Ureter (tissue), 1 donor: ENCODE measurements at regions not wholly inside any gene's neighbourhood (a gene's known extent, or its start where the extent isn't known, plus 50 kb on each side); places are given as distances from the start of the nearest gene placed in this dataset.
A peak's percentile ranks its signal among the peaks of the same experiment; 100 is the strongest.

Experiments
- DNase-seq: peaks from one replicate; pipeline ENCODE4 v3.0.0-alpha.2; 2020; ENCODE audit warnings: low spot score
- donor health status: DM: yes; HTN: yes; CAD: no.

DNA sequence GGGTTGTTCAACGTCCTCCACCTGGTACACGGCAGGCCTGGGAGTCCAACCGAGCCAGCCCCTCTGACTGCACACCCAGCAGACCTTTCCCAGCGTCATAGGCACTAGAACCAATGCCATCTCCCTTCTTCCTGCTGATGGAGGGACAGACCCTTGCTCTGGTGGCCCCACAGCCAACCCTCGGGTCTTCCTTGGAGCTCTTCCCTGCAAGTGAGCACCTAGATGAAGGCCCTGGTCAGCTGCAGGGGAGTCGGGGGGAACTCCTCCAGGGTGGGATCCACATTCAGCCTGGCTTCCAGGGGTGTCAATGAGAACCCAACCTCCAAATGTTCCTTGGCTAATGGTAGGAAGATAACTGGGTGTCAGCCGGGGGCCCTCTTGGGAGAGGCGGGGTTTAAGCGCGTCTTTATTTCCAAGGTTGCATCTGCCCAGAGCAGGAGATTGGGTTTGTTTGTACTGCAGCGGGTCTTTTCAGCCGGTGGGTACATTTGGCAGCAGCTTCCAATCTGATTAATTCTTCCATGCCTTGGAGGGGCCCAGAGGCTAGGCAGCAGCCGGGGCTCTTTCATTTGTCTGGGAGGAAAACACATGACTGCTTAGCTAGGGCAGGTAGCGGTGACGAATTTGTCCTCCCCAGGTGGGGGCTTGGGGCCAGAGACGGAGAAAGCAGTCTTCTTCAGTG, 56.0 kb upstream of the SHISAL1 start:
- DNase-seq: no peak

DNA sequence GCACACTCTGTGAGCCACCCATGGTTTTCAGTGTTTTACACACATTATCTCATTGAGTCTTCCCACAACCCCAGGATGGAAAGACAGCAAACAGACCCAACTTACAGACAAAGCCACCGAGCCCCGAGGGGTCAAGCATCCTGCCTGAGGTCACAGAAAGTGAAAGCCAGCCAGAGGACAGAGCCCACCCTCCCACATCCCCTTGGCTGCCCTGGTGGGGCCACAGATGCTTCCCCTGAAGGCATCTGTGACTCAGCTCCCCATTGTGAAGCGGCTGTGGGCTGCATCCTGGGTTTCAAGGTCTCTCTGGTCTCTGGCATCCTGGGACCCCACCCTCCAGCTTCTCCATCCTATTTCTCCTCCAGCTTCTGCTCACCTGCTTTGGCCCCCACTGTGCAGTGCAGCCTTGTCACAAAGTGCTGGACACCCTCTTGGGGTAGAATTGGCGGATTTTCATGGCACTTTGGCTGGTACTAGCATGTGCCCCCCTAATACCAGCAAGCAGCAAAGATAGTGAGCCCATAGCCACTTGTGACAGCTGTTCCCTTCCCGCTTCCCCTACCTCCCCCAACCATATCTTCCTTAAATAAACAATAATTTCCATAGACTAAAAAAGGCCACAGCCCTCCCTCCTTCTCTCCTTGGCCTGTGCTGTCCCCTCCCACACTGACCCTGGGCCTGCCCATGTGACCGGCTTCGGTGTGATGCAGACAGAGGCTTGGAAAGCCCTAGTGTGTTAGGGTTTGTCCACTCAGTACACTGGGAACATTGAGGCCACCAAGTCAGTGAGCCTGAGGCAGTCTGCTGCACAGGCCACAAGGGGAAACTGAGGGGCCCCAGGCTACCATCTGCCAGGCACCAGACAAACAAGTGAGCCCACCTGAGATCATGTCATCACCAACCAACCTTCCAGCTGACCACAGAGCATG, 53.9 kb upstream of the SHISAL1 start:
- no peak for DNase-seq

DNA sequence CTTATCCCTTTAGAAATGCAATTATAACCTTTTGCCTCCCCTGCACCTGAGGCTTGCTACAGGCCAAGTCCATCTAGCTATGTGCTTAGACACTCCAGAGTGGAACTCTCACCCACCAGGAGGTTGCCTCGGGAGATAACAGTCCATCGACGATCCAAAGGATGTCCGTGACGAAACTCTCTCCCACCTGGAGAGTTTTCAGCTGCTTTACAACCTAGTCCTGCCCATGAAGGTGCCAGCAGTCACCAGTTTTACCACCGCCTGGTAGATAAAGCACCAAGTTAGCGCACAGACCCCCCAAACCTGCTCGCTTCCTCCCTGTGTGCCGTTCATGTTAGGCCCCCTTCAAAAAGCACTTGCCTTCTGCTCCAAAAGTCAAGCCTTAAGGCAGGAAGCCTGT, 53.1 kb upstream of the SHISAL1 start:
- DNase-seq: no peak

- no peak for DNase-seq
Measured at GRCh38 chr22:44365191-44365590, 52.4 kb upstream of the SHISAL1 start.

GRCh38 chr22:44364751-44365130, 52.0 kb upstream of the SHISAL1 start:
- DNase-seq: no peak

DNA sequence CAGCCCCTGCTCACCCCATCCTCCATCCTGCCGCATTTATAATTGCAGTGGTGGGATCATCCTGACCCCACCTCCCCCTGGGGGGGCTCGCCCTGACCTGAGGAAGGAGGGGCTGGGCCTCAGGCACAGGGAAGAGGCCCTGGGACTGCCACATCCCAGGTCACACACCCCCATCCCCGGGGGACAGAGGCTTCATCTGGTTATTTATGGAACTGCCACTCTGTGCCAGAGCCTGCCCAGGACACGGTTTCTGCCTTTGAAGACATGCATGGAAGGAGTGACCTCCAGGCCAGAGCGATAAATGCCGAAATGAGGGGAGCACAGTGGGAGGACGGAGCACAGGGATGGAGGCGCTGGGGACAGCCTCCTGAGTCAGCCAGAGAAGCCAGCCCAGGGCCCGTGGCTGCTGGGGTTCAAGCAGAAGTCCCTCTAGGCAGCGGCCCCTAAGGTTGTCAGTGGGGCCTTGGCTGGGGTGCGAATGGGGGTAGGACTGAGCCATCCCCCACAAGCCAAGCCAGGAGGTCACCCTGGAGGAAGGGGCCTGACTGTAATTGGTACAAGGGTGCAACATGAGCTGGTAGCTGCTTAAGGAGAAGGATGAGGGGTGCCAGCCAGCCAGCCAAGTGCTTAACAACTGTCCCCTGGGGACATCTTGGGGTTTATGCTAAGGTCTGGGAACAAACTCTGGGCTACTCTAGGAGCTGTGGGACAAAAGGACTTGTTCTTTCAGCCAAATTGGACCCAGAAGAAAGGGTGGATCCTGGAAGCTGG, 51.4 kb upstream of the SHISAL1 start:
- no peak for DNase-seq

DNA sequence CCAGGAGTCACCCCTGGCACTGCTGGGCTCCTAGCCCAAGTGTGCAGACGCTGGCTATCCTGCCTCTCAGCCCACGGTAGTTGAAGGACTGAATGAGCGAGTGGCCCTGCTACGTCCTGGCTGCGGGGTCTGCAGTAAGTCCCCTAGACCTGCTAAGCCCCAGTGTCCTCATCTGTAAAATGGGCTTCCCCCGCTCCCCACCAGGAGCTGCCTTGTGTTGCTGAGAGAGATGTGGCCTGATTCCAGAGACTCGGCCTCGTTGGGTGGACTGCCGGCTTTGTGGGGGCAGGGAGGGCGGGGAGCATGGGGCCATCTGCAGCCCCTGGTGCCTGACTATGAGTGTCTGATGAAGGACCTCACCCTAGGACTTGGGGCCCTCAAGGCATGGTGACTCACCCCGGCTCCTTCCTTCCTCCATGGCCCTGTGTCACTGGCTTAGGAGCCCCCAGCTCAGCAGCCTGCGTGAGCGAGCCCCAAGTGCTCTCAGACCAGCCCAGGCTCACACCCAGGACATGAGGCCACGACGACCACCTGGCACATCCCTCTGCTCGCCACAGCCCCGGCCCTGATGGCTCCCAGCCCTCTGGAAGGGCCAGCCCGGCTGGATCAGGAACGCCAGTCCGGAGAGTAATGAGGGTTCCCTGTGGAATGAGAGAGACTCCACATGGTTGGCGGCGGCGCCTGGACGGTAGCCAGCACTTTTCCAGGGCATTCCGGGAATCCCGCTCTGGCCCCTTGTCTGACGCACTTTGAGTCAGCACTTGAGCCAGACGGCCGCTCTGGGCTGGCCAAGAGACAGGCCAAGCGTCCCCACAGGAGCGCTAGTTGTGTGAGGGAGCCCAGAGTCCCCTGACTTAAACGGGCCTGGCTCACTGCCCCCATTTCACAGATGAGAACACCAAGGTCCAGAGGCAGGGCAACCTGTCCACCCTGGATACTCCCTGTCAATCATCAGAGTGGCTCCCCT, 50.5 kb upstream of the SHISAL1 start:
- peak; percentile 92 for DNase-seq

- DNase-seq: no peak
Measured at GRCh38 chr22:44362249-44363012, 49.7 kb upstream of the SHISAL1 start.
